GM19238 (cell line): ENCODE measurements at regions not wholly inside any gene's neighbourhood (a gene's known extent, or its start where the extent isn't known, plus 50 kb on each side); places are given as distances from the start of the nearest gene placed in this dataset.
"Not testable (repeated sequence)": the region's sequence is repeated elsewhere in the genome, so short reads cannot be mapped to it uniquely, and the experiment has no call there.

Experiments
- DNase-seq: peaks from one replicate; pipeline ENCODE4 v3.0.0; 2011; ENCODE audit warnings: low spot score; ENCODE audit not compliant: insufficient read length

GRCh38 chr6:88499845-88500699 lies 333.9 kb upstream of the CNR1 start:
- no peak for DNase-seq

- no peak for DNase-seq
These were observed 333.3 kb upstream of the CNR1 start for GRCh38 chr6:88499436-88499835.

- not testable (repeated sequence) for DNase-seq
These were observed 331.3 kb upstream of the CNR1 start for GRCh38 chr6:88497403-88497802.

- peak; percentile 16 for DNase-seq
These were observed 328.4 kb upstream of the CNR1 start for GRCh38 chr6:88494401-88495140.

GRCh38 chr6:88493717-88494116 lies 327.6 kb upstream of the CNR1 start:
- DNase-seq, result no peak

- DNase-seq, result no peak
These were observed 326.7 kb upstream of the CNR1 start for GRCh38 chr6:88492824-88493223.

- DNase-seq, result no peak
These were observed 326.1 kb upstream of the CNR1 start for GRCh38 chr6:88492241-88492640.

- no peak for DNase-seq
These were observed 325.2 kb upstream of the CNR1 start for GRCh38 chr6:88491266-88491880.

GRCh38 chr6:88490908-88491264 lies 324.7 kb upstream of the CNR1 start:
- DNase-seq, result no peak

- no peak for DNase-seq
These were observed 324.2 kb upstream of the CNR1 start for GRCh38 chr6:88490195-88490907.

- DNase-seq, result no peak
These were observed 317.3 kb upstream of the CNR1 start for GRCh38 chr6:88483424-88483823.

- no peak for DNase-seq
These were observed 316.3 kb upstream of the CNR1 start for GRCh38 chr6:88482465-88482864.

- DNase-seq, result no peak
These were observed 315.4 kb upstream of the CNR1 start for GRCh38 chr6:88481519-88481918.

- no peak for DNase-seq
These were observed 314.7 kb upstream of the CNR1 start for GRCh38 chr6:88480816-88481215.

- DNase-seq, result no peak
These were observed 311.3 kb upstream of the CNR1 start for GRCh38 chr6:88477413-88477812.

GRCh38 chr6:88476388-88476787 lies 310.2 kb upstream of the CNR1 start:
- no peak for DNase-seq

- no peak for DNase-seq
These were observed 308.6 kb upstream of the CNR1 start for GRCh38 chr6:88474720-88475119.

GRCh38 chr6:88473589-88473988 lies 307.4 kb upstream of the CNR1 start:
- no peak for DNase-seq

- DNase-seq, result no peak
These were observed 306.8 kb upstream of the CNR1 start for GRCh38 chr6:88472851-88473525.

GRCh38 chr6:88459643-88460042 lies 293.5 kb upstream of the CNR1 start:
- DNase-seq, result no peak

GRCh38 chr6:88459189-88459588 lies 293.0 kb upstream of the CNR1 start:
- no peak for DNase-seq
